C4-2B (cell line): ENCODE measurements at regions not wholly inside any gene's neighbourhood (a gene's known extent, or its start where the extent isn't known, plus 50 kb on each side); places are given as distances from the start of the nearest gene placed in this dataset.

Experiments
- ZFX ChIP-seq: fragments of 450-650 bp; IDR thresholded peaks from 2 replicates; pipeline ENCODE4 v1.6.1; 2017
- TF ChIP-seq, protein P1 (sequence below): fragments of 450-650 bp; conservative IDR thresholded peaks from 2 replicates; pipeline ENCODE4 v1.5.1; 2017; ENCODE audit warnings: mild to moderate bottlenecking

DNA sequence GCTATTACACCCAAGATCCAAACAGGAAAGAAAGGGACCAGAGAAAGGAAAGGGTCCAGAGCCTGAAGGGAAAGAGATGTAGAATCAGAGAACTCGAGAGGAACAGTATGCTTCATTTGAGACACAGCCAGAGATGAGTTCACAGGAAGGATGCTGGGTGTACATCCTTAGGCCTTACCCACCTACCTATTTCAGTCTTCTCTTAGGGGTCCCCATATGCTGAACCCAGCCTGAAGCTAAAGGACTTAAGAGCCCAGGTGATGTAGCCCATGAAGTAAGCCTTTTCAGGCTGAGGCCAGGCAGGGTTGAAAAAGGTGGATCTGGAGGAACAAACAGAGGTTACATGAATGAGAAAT lies 338.0 kb upstream of the KCNH8 start:
- TF ChIP-seq, protein P1, sequence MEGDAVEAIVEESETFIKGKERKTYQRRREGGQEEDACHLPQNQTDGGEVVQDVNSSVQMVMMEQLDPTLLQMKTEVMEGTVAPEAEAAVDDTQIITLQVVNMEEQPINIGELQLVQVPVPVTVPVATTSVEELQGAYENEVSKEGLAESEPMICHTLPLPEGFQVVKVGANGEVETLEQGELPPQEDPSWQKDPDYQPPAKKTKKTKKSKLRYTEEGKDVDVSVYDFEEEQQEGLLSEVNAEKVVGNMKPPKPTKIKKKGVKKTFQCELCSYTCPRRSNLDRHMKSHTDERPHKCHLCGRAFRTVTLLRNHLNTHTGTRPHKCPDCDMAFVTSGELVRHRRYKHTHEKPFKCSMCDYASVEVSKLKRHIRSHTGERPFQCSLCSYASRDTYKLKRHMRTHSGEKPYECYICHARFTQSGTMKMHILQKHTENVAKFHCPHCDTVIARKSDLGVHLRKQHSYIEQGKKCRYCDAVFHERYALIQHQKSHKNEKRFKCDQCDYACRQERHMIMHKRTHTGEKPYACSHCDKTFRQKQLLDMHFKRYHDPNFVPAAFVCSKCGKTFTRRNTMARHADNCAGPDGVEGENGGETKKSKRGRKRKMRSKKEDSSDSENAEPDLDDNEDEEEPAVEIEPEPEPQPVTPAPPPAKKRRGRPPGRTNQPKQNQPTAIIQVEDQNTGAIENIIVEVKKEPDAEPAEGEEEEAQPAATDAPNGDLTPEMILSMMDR: no peak
- no peak for TF ChIP-seq ZFX
